Eye (tissue), 1 donor: ENCODE measurements at regions not wholly inside any gene's neighbourhood (a gene's known extent, or its start where the extent isn't known, plus 50 kb on each side); places are given as distances from the start of the nearest gene placed in this dataset.

Experiments used
- DNase-seq: peaks from one replicate; pipeline ENCODE4 v3.0.0-alpha.2; 2015

DNA sequence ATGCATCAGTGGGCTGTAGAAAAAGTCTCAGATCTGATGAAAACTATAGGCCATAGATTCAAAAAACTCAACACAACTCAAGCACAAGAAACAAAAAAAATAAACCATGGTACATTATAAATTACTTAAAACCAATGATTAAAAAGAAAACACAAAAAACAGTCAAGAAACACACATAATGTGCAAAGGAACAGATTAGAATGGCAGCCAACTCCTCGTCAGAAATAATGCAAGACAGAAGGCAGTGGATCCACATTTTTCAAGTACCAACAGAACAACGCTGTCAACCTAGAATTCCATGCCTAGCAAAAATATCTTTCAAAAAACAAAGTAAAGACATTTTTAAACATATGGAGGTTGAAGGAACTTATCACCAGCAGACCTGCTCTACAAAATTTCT is 69.7 kb downstream of the PSMB1 start:
- no peak for DNase-seq

DNA sequence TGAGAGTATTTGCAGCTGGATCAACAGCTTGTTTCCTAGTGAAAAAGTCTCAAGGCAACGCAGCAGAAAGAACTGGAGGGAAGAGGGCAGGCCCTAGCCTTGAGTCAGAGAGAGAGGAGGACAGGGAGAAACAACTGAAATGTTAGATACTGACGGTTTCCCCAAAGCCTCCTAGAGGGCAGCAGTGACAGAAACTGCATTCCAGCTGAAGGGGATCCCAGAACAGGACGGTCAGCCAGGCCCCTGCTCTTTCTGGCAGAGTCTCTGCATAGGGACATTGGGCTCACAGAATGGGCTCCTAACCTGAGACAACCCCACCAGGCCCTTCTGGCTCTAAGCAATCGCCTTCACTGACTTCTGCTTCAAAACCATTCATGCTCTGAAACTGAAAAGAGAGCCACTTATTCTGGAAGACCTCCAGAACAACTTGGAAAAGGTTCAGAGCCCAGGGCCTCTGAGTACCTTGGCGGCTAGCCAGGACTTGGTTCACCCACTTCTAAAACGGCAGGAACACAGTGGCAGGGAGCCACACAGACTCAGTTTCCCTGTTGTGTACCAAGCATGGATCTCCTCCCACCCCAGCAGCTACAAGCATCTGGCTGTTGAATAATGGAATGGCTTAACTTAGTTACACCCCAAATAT is 72.9 kb downstream of the PSMB1 start:
- DNase-seq: no peak

DNA sequence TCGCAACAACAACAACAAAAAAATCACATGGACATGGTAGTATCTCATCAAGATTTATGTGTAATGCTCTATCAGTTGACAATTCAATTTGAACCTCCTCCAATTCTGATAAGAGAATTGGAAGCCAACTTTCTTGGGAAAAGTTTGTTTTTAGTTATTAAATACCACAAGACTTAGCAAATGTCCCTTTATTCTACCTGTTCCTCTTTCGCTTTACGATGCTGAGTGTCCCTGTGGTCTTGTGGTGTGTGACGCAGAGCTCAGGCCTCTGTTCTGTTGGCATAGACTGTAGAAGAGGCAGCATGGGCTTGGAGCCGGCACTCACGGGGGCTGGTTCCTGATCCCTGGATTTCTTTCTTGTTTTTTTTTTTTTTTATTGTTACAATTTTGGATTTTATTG is 76.7 kb downstream of the PSMB1 start:
- no peak for DNase-seq

DNA sequence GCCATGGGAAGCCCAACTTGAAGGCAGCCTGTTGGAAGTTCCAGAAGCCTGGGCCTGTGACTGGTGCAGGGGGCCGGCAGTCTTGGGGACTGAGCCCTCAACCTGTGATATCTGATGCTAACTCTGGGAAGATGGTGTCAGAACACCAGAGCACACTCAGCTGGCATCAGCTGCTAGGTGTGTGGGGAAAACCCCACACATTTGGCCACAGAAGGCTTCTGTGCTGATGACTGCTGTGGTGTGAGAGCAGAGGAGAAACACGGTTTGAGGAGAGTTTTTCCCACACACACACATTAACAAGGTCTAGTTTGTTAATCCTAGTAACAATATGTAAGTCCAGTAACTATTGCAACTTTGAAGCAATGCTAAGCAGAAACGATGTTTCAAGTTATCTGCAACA is 78.0 kb downstream of the PSMB1 start:
- DNase-seq: no peak

DNA sequence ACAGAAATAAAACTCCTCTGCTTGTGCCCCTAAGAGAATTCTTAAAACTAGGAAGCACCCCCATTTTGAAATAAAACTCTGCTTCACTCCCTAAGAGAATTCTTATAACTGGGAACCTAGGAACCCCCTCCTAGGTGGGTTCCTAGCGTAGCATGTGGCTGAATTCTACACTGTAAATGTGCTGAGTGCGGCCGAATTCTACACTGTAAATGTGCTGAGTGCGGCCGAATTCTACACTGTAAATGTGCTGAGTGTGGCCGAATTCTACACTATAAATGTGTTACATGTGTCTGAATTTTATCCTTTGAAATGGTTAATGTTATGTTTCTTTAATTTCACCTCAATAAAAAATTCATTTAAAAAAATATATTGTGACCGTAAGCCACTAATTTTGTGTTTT is 79.3 kb downstream of the PSMB1 start:
- no peak for DNase-seq

DNA sequence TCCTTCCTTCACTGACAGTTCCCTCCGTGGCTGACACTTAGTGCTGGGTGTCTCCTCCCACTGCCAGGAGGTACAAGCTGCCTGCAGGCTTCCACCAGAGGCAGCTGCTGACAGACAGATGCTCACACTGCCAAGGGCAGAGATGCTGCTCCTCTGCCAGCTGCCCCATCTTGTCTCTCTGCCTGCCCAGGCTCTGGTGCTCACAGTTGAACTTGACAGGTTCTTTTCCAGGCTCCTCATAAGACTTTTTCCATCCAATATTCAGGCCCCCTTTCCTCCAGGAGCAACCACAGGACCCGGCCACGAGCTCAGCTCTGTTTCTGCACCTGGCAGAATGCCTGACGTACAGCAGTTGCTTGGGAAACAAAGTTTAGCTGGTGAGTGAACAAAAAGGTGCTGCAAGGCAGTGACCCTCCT is 79.8 kb downstream of the PSMB1 start:
- DNase-seq: peak; percentile 61

DNA sequence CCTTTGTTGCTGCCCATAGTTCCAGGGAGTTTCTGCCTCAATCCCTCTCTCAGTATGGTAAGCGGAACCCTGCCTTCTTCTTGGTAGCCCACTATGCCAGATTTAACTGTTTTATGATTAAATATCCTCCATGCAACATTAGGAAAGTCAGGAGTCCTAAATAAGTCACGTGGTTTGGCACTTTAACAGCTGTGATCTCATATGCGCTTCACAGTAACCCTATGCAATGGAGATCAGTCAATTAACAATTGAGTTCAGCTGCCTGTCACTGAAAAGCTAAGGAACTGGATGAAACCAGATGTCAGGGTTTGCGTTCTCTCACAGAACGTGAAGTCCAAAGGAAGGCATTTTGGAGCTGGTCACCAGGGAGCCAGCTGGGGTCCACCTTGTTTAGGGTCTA is 81.6 kb downstream of the PSMB1 start:
- DNase-seq: no peak

DNA sequence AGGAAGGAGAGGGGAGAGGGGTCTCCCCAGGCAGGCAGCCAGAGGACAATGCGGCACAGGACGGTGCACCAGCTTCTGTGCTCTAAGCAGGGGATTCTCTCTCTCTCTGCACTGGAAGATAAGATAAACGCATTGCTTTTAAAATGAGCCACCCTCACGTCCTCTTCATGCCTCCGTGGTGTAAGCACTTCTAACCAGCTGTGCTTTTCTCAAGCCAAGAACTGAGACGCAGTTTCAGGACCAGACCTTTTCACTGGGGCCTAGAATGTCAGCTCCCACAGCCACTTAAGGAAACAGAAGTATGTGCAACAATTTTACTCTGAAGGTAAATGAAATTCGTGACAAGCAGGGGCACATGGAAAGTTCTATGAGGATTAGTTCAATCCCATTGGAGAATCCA is 82.4 kb downstream of the PSMB1 start:
- DNase-seq: no peak

DNA sequence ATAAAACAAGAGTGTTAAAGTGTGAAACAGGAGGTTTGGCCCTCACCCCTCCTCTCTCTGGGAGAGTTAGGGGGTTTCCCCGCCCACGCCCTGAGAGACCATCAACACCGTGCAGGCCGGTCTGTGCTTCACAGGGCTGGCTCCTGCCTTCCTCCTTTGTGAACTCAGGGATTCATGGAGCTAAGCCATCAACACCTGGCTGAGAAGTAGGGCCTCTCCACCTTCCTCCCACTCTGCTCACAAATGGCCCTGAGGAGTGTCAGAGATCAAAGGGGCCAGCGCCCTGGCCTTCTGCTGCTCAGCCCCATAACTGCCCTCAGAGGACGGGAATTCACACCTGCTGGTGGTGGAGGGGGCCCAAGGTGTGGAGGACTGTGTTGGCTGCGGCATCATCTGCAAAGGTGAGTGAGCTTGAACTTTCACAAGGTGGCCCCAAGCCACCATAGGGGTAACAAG is 88.6 kb downstream of the PSMB1 start:
- DNase-seq: no peak

DNA sequence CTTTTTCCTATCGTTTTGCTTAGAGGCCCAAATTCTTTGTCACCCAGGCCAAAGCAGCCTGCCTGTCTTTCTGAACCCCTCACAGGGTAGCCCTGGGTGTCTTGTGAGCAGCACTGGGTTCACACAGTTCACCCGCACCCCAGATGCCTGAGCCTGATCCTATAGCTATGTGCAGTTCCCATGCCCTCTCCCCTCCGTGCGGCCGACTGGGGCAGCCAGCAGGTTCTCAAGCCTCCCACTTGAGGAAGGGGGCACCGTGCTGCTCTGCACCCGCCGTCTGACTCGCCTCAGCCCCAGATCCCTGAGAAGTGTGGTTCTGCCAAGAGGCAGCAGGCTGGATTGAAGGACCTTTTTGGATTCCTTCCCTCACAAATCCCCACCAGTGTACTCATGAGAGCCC is 89.0 kb downstream of the PSMB1 start:
- no peak for DNase-seq

DNA sequence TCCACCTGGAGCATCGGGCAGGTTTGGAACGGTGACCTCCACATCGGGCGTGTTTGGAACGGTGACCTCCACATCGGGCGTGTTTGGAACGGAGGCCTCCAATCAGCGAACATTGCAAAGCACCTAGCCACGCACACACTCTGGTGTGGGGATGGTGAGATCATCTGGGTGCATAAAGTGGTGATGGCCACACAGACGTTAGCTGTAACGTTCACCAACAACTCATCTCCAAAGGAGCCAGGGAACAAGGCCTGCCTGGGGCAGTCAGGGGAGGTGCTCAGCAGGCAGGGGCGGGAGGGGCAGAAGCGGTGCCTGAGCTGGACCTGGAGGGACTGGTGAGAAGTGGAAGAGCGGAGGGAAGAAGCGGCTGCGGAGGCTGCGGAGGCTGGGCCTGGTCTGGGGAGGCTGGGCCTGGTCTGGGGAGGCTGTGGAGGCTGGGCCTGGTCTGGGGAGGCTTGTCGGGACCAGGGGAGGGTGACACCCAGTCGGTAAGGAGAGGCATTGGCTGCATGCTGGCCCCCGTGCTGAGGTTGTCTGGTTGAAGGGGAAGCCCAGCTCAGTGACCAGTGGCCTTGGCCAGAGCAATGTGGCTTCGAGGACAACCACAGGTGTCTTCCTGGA is 89.9 kb downstream of the PSMB1 start:
- DNase-seq: no peak

DNA sequence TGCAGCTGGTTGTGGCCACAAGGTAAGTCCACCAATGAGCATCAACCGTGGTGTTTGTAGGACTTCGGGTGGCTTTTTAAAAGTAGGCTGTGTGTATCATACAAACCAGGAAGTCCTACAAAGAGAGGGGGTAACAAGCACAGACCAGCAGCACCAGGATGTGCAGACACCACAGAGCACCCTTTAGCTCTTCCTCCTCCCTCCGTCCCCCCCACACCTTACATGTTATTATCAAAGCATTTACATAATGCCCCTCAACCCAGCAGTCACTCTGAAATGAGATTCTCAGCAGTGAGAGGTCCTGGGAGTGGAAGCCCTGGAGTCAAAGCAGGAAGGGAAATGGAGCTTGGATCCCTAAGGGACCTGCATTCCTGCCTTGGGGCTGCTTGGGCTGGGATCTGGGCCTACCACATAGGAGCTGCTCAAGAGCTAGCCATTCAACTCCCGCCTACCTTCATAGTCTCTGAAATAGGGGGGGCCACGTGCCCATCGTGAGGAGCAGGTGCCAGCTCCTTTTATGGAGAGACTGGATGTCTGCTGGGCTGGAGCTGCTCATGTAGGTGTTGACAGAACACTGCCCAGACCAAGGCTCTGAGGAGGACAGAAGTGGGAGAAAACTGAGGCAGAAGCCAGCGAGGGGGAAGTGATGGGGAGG is 90.6 kb downstream of the PSMB1 start:
- DNase-seq: no peak

DNA sequence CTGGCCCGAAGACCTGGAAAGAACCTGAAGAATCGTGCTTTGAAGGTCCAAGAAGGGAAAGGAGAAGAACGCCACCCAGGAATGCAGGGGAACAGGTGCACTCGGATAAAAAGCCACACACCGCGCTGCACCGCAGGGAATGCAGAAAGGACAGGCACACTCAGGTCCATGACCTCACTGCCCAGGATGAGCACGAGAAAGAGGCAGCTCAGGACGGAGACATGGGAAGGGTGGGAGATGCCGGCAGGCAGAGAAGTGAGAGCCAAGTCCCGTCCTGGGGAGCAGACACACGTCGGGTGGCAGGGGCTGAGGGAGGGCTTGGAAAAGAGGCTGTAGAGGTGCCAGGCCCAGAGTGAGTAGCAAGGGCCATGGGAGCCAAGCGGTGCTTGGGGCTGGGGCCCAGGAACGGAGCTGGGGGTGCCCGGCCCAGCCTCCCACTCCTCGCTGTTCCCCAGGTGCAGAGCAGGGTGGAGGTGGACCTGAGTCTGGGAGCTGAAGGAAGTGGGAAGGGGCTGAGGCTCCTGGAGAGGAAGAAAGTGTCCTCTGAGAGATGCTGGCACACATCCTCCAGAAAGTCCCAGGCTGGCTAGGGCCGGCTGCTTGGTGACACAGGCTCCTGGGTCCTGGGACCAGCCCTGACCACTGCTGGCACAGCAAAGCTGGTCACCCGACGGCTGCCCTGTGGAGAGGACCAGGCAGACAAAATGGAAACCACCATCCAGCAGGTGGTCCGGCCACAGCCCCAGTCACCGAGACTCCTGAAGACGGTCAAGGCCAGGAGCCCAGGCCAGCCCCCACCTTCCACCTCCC is 91.3 kb downstream of the PSMB1 start:
- DNase-seq: no peak

DNA sequence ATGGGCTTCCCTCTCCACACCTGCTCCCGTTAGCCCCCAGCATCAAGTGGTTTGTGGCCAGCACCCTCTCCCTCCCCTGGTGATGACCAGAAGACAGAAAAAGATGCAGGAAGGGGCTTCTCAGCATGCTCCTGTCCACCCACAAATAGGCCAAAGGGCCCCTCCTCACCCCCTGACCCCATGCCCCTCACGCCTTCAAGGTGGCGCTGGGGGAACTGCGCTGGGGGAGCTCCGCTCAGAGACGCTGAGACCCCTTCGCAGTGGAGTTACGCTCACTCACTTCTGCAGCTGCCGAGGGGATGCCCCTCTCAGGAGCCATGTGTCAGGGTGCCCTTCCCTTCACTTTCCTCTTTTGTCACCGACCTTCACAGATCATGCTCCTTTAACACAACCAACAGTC is 92.0 kb downstream of the PSMB1 start:
- DNase-seq: no peak

DNA sequence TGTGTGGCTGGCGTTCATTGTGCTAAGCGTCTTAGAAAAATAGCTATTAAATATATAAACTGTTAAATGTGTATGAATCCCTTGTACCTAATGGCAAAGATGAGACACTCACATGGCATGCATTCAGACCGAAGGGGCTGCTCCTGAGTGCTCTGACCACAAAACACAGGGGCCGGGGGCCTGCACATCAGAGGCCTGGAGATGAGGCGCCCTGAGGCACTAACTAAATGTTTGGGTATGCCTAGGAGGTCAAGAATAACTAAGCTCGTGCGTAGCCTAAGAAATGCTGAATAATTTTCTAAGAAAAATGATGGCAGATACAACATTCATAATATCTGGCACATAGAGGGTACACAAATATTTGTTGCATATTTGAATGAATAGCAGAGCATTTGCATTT is 92.5 kb downstream of the PSMB1 start:
- DNase-seq: no peak

DNA sequence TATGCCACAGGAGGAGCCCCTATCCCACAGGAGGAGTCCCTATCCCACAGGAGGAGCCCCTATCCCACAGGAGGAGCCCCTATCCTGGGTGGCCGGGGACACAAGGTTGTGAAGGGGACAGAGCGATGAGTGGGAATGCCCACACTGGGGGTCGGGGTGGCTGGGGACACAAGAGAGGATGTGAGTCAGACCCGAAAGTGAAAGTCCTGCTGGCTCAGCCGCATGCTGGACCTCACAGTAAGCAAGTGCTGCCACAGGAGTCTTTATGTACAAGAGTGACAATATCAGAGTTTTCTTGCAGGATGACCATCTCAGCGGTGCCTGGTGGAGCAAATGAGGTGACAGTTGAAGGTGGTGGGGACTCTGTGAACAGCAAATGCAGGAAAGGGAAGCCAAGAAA is 93.7 kb downstream of the PSMB1 start:
- DNase-seq: no peak

DNA sequence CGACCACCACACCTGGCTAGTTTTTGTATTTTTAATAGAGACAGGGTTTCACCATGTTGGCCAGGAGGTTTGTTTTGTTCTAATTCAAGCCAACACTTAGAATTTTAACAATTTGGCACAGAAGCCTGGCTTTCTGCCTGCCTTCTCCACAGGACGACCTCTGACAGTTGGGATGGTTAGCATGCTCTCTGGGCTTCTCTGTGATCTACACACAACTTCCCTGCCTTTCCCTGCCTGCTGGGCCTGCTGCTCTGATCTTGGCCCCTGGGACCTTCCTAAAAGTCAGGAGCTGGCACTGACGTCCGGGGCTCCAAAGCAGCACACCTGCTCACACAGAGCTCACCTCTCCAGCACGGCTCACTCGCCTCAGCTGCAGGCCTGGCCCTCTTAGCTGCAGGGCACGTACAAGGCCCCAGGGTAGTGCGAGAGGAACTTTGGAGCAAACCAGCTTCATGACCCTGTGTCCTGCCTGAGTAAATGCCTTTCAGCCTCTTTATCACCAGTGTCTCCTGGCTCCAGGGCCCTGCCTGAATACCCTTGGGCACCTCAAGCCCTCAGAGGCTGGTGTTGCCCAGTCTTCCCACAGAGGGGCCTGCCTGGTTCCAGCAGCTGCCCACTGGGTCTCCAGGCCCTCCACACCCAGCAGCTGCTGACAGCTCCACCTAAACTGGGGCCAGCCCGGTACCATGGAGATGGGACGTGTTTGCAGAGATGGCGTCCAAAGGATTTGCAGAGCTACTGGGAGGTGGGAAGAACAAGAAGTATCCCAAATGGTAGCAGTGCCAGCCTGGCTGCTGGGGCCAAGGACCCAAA is 96.0 kb downstream of the PSMB1 start:
- DNase-seq: no peak
